Hepatocyte (in vitro differentiated cells): ENCODE measurements at regions not wholly inside any gene's neighbourhood (a gene's known extent, or its start where the extent isn't known, plus 50 kb on each side); places are given as distances from the start of the nearest gene placed in this dataset.

Experiments
- DNase-seq: peaks from one replicate; pipeline ENCODE4 v3.0.0-alpha.2; 2016; ENCODE audit warnings: low spot score
- H2AFZ ChIP-seq: fragments of 200-600 bp; sonication (generic); 2 replicates; pipeline ENCODE4 v1.6.0; 2016; ENCODE audit warnings: antibody characterized with exemption, mild to moderate bottlenecking
- H3K27ac ChIP-seq: fragments of 200-600 bp; sonication (generic); 2 replicates; pipeline ENCODE4 v1.5.1; 2016; ENCODE audit warnings: mild to moderate bottlenecking
- H3K27me3 ChIP-seq: fragments of 200-600 bp; sonication (generic); 2 replicates; pipeline ENCODE4 v1.6.1; 2016
- H3K36me3 ChIP-seq: fragments of 200-600 bp; sonication (generic); replicated peaks from 2 replicates; pipeline ENCODE4 v1.5.1; 2016; ENCODE audit warnings: low read depth; ENCODE audit not compliant: insufficient read depth
- H3K4me1 ChIP-seq: fragments of 200-600 bp; sonication (generic); 2 replicates; pipeline ENCODE4 v1.5.1; 2016; ENCODE audit warnings: mild to moderate bottlenecking, moderate library complexity; ENCODE audit not compliant: insufficient read depth
- H3K4me2 ChIP-seq: fragments of 200-600 bp; sonication (generic); 2 replicates; pipeline ENCODE4 v1.6.0; 2016
- H3K4me3 ChIP-seq: fragments of 200-600 bp; sonication (generic); 2 replicates; pipeline ENCODE4 v1.5.1; 2016; ENCODE audit warnings: mild to moderate bottlenecking
- H3K79me2 ChIP-seq: fragments of 200-600 bp; sonication (generic); 2 replicates; pipeline ENCODE4 v1.6.0; 2017; ENCODE audit warnings: mild to moderate bottlenecking
- H3K9me2 ChIP-seq: fragments of 200-600 bp; sonication (generic); replicated peaks from 2 replicates; pipeline ENCODE4 v1.6.0; 2017; ENCODE audit warnings: mild to moderate bottlenecking; ENCODE audit not compliant: insufficient read depth
- H3K9me3 ChIP-seq: fragments of 200-600 bp; sonication (generic); 2 replicates; pipeline ENCODE4 v1.5.1; 2016; ENCODE audit warnings: low read depth, mild to moderate bottlenecking
- H4K20me1 ChIP-seq: fragments of 200-600 bp; sonication (generic); 2 replicates; pipeline ENCODE4 v1.6.0; 2016; ENCODE audit warnings: mild to moderate bottlenecking; ENCODE audit not compliant: insufficient read depth, poor library complexity, severe bottlenecking
- CTCF ChIP-seq: fragments of 200-600 bp; sonication (generic); IDR thresholded peaks from 2 replicates; pipeline ENCODE4 v1.5.1; 2016; ENCODE audit warnings: antibody characterized with exemption, mild to moderate bottlenecking; ENCODE audit not compliant: poor library complexity
- EZH2 ChIP-seq: fragments of 200-600 bp; sonication (generic); IDR thresholded peaks from 2 replicates; pipeline ENCODE4 v1.6.1; 2016; ENCODE audit warnings: antibody characterized with exemption, mild to moderate bottlenecking, borderline replicate concordance
- EZH2phosphoT487 ChIP-seq: fragments of 200-600 bp; sonication (generic); IDR thresholded peaks from one replicate; pipeline ENCODE4 v1.6.1; 2018; ENCODE audit warnings: antibody characterized with exemption, mild to moderate bottlenecking, low read depth, moderate library complexity; ENCODE audit not compliant: unreplicated experiment, severe bottlenecking
- WGBS: methylation state at CpG from one replicate; pipeline ENCODE4 v1.1.6; 2016; ENCODE audit warnings: low lambda C conversion rate; ENCODE audit errors: missing lambda C conversion rate; 5-methylcytosine and 5-hydroxymethylcytosine counted together

GRCh38 chr6:87875781-87876180, 171.9 kb upstream of the SPACA1 start:
- H3K27me3 ChIP-seq, result peaks cover 2% of the 10 kb centered on the region
- no peaks in the 10 kb centered on the region for H4K20me1 ChIP-seq
- no peak overlapping the region for H3K27ac ChIP-seq
- no peaks in the 10 kb centered on the region for H3K9me2 ChIP-seq
- H2AFZ ChIP-seq, result no peak overlapping the region
- no peaks in the 10 kb centered on the region for H3K4me1 ChIP-seq
- WGBS, result 77% methylated on average over 1 of the region's 1 CpG
- H3K4me2 ChIP-seq, result no peak overlapping the region
- no peaks in the 10 kb centered on the region for H3K9me3 ChIP-seq
- DNase-seq, result no peak
- TF ChIP-seq CTCF (no peak), EZH2 (no peak), EZH2phosphoT487 (no peak)
- H3K79me2 ChIP-seq, result no peaks in the 10 kb centered on the region
- H3K4me3 ChIP-seq, result no peak overlapping the region
- no peaks in the 10 kb centered on the region for H3K36me3 ChIP-seq

- H3K27ac ChIP-seq, result no peak overlapping the region
- WGBS, result 94% methylated on average over 3 of the region's 3 CpGs
- H3K4me1 ChIP-seq, result no peaks in the 10 kb centered on the region
- no peak overlapping the region for H3K4me3 ChIP-seq
- H3K27me3 ChIP-seq, result no peaks in the 10 kb centered on the region
- H2AFZ ChIP-seq, result no peak overlapping the region
- H3K9me3 ChIP-seq, result no peaks in the 10 kb centered on the region
- H3K4me2 ChIP-seq, result no peak overlapping the region
- TF ChIP-seq EZH2, result no peak
- no peak for TF ChIP-seq EZH2phosphoT487
- no peak for TF ChIP-seq CTCF
- H3K79me2 ChIP-seq, result no peaks in the 10 kb centered on the region
- H3K36me3 ChIP-seq, result no peaks in the 10 kb centered on the region
- DNase-seq, result no peak
- H4K20me1 ChIP-seq, result no peaks in the 10 kb centered on the region
- no peaks in the 10 kb centered on the region for H3K9me2 ChIP-seq
These were observed 171.5 kb upstream of the AKIRIN2 start for GRCh38 chr6:87873556-87873955.

GRCh38 chr6:87870556-87870955, 168.5 kb upstream of the AKIRIN2 start:
- Histone ChIP-seq H3K27ac (no peak overlapping the region), H3K4me3 (no peak overlapping the region), H3K27me3 (no peaks in the 10 kb centered on the region), H3K9me3 (no peaks in the 10 kb centered on the region), H2AFZ (no peak overlapping the region), H3K36me3 (no peaks in the 10 kb centered on the region), H4K20me1 (no peaks in the 10 kb centered on the region), H3K79me2 (no peaks in the 10 kb centered on the region), H3K4me2 (peak overlapping the region; percentile 7), H3K4me1 (peaks cover 6% of the 10 kb centered on the region), H3K9me2 (no peaks in the 10 kb centered on the region)
- TF ChIP-seq CTCF (no peak), EZH2phosphoT487 (no peak), EZH2 (no peak)
- 41% methylated on average over 3 of the region's 3 CpGs for WGBS
- no peak for DNase-seq
